GM19468 (cell line): ENCODE measurements at regions not wholly inside any gene's neighbourhood (a gene's known extent, or its start where the extent isn't known, plus 50 kb on each side); places are given as distances from the start of the nearest gene placed in this dataset.

Experiments used
- ATAC-seq: cut with Tn5 transposase; IDR thresholded peaks from one replicate; pipeline ENCODE4 v1.9.1; 2021; ENCODE audit warnings: mild to moderate bottlenecking, moderate library complexity, moderate number of reproducible peaks; ENCODE audit not compliant: unreplicated experiment; ENCODE audit errors: extremely low read depth

- no peak for ATAC-seq
Measured at GRCh38 chr5:107268241-107268640, 402.5 kb downstream of the EFNA5 start.

DNA sequence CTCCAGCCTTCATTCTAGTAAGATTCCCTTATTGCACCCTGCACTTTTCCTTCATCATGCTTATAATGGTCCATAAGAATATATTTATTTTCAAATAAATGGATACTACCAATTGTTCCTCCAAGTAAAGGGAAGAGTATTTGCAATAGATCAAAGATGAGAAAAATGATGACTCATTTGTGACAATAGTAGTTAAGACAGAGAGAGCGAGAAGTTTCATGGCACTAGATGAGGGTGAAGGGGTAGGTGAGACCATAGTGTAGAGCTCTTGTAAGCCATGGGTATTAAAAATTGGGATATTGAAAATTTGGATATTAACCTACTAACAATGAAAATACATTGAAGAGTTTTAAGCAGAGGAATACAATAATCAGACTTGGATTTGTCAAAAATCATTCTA lies 404.6 kb downstream of the EFNA5 start:
- ATAC-seq: no peak

GRCh38 chr5:107265193-107265592 lies 405.5 kb downstream of the EFNA5 start:
- ATAC-seq: no peak

GRCh38 chr5:107263387-107264018 lies 407.2 kb downstream of the EFNA5 start:
- peak; percentile 85 for ATAC-seq

- ATAC-seq: no peak
Measured at GRCh38 chr5:107257885-107258520, 412.7 kb downstream of the EFNA5 start.

DNA sequence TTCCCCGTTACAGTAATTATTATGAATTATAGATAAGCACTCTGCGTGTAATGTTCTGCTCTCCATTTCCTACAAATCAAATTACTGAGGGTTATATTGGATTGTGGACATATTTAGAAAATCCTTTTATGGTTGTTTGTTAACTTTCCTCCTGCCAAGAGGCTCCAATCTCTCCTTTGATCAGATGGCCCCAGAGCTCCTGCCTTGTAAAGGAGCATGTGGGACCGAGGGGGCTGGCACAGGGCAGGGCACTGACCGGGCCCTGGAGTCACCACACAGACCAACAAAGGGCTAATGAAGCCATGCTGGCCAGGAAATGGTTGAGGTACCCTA lies 415.9 kb downstream of the EFNA5 start:
- ATAC-seq: no peak

GRCh38 chr5:107254214-107254901 lies 416.4 kb downstream of the EFNA5 start:
- no peak for ATAC-seq

DNA sequence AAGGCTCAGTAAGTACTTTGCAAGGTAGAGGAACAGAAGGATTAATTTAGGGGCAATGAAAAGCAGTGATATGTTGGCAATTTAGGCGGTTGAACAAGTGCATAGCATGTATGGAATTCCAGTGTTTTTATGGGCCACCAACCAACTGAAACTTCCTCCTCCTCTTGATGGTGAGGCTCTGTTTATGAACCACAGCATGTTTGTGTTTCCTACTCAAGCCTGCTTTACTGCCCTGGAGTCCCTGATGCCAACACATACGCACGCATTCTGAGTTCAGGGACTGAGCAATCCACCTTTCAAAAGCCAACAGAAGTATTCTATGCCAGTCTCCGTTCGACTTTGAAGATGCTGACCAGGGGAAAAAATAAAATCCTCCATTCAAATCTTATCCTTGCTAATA lies 417.5 kb downstream of the EFNA5 start:
- no peak for ATAC-seq

DNA sequence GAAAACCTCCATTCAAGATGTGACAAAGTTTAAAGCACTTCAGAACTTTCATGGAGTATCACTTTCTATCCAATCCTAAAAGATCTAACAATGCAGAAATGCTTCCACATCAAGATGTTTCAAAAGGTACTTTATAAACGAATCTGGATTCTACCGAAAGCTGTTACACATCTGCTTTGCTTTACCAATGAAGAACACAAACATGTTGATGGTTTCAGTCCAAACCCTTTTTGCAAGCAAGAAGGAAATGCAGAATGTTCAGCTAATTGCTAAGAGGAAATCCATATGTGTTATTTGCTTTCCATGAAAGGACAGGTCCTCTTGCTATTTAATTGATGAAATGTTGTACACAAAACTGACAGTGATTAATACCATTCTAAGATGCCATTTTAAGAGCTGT lies 419.6 kb downstream of the EFNA5 start:
- ATAC-seq: no peak

DNA sequence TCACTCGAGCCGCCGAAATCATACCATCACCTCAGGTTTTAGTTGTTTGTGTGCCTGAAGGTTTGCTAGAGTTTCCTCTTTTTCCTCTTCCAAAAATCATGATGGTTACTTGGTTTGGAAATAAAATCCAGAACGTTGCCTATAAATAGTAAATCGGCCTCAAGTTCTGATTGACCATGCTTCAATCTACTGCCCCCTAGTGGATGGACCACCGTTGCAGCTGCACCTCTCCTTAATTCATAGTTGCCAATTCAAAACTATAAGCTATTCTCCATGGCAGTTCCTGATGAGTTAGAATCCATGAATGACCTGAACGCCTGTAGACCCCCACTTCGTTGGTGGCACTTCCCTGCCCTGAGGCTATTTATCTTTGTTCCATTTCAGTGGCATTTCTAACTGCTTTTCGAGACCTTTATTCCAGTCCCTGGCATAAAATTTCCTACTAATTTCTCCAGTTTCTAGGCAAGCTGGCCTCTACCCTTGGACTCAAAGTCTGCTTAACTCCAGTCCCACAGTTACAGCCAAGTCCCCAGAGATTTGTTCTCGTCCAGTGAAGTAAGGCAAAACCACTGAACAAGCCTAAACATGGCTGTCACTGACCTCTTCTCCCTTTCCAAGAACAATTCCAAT lies 422.6 kb downstream of the EFNA5 start:
- no peak for ATAC-seq

DNA sequence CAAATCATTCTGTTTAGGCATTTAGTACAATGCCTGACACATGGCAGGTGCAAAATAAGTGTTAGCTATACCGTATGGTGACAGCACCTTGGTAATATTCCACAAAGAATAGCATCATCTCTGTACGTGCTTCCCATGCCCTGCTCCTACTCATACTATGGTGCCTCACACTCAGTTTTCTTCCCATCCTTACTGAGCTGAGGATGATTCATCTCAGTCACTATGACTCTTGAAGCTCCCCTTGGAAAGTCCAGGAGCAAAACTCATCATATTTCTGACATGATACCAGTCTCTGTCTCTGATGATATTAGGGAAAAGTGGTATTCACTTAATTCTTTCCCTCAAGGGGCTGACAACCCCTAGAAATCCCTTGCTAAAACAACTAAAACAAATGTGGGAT lies 423.3 kb downstream of the EFNA5 start:
- ATAC-seq: no peak

- ATAC-seq: no peak
Measured at GRCh38 chr5:107243220-107243579, 427.5 kb downstream of the EFNA5 start.

- ATAC-seq: no peak
Measured at GRCh38 chr5:107242411-107243219, 428.1 kb downstream of the EFNA5 start.

GRCh38 chr5:107241841-107242240 lies 428.9 kb downstream of the EFNA5 start:
- ATAC-seq: no peak

DNA sequence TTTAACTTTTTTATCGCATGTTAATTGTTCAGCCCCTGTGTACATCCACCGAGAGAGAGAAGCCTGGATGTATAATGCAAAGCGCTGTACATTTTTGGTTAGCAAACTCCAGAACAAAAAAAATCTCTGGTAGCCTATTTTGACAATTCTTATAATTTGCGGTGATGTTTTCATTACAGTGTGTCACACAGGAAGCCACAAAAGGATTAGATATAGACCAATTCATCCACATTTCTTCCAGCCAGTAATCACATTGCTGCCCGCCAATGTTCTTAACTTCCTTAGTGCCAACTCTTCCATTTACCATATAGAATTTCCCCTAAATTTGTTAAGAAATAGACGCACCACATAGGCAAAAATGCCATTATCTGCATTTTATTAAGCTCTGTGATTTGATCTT lies 435.6 kb downstream of the EFNA5 start:
- no peak for ATAC-seq

DNA sequence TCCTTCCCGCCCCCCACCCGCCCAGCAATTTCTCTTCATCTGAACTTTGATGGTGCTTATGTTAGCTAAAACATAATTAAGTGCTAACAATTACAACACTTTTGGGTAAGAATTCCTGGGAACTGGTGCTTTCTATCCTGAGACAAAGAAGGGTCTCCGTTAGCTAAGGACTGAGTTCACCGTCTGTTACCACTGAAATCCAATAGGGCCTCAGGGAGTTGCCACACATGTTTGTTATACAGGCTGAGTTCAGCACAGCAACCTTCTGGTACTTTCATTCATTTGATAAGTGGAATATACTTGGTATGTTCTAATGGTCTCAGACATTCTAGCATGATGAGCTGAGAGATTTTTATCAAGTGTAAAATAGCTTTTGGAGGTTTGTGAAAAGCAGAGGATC lies 437.9 kb downstream of the EFNA5 start:
- no peak for ATAC-seq

DNA sequence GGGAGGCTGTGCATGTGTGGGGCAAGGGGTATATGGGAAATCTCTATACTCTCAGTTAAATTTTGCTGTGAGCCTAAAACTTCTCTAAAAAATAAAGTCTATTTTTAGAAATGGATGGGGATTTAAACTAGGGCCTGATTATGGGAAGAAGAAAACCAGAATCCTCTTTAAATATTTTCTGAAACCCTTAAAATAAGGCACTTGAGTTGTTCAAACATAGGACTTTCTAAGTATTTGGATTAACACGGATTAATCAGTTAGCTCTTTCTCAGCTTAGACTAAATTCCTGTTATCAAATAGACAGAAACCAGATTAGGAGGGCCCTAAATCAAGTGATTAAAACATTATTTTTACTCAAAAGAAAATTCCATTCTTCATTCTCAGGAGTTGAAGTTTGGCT lies 438.4 kb downstream of the EFNA5 start:
- no peak for ATAC-seq

GRCh38 chr5:107231191-107231590 lies 439.5 kb downstream of the EFNA5 start:
- ATAC-seq: no peak

DNA sequence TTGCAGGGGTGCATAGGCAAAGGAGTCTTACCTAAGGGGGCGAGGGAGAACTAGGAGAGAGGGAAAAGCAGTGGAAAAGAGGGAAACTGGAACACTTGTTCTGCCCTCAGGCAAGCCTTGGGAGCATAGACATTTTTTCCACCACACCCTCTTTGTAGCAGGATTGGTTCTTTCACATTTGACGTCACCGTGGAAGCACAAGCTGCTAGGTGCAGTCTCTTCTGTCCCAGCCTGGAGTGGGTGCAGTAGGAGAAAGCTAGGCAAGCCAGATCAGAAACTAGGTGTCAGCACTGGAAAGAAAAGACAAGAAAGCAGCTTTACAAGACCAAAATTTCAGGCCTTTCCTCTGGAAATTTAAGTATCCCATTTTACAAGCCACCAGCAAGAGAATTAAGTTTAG lies 440.4 kb downstream of the EFNA5 start:
- ATAC-seq: no peak

DNA sequence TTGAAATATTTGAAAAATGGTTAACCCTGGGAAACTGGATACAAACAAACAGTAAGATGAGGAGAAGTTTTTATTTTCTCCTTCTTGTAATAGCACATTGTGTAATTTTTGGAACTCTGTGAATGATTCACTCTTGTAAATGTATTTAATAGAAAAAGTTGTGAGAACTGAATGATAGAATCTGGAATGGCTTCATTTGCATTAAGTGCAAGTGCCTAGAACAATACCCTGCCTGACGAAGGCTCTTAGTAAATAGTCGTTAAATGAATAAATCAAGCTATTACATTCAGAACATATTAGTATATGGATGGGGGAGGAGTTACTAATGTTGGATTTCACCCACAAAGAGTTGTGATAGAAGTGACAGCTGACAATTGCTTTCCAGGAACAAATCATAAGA lies 442.5 kb downstream of the EFNA5 start:
- ATAC-seq: no peak

GRCh38 chr5:107224272-107224671 lies 446.5 kb downstream of the EFNA5 start:
- no peak for ATAC-seq
